Smooth muscle cell (in vitro differentiated cells): ENCODE measurements at regions not wholly inside any gene's neighbourhood (a gene's known extent, or its start where the extent isn't known, plus 50 kb on each side); places are given as distances from the start of the nearest gene placed in this dataset.
"Not testable (repeated sequence)": the region's sequence is repeated elsewhere in the genome, so short reads cannot be mapped to it uniquely, and the experiment has no call there.

ENCODE experiments used
- DNase-seq: peaks from one replicate; lab custom pipeline; 2025; ENCODE audit not compliant: unreplicated experiment; lab: John Stamatoyannopoulos, UW
- H2AFZ ChIP-seq: fragments of 200-600 bp; sonication (generic); 2 replicates; pipeline ENCODE4 v1.6.0; 2016; ENCODE audit warnings: antibody characterized with exemption, low read depth, mild to moderate bottlenecking
- H3F3A ChIP-seq: fragments of 200-600 bp; sonication (generic); 2 replicates; pipeline ENCODE4 v1.6.0; 2017; ENCODE audit warnings: antibody characterized with exemption, low read depth
- H3K27ac ChIP-seq: fragments of 200-600 bp; sonication (generic); 2 replicates; pipeline ENCODE4 v1.5.1; 2016; ENCODE audit warnings: low read depth, mild to moderate bottlenecking
- H3K27me3 ChIP-seq: fragments of 200-600 bp; sonication (generic); 2 replicates; pipeline ENCODE4 v1.6.1; 2016; ENCODE audit warnings: low read depth, mild to moderate bottlenecking
- H3K36me3 ChIP-seq: fragments of 200-600 bp; sonication (generic); 2 replicates; pipeline ENCODE4 v1.5.1; 2016; ENCODE audit warnings: low read depth
- H3K4me1 ChIP-seq: fragments of 200-600 bp; sonication (generic); 2 replicates; pipeline ENCODE4 v1.5.1; 2016; ENCODE audit warnings: low read depth
- H3K4me2 ChIP-seq: fragments of 200-600 bp; sonication (generic); 2 replicates; pipeline ENCODE4 v1.6.0; 2016; ENCODE audit warnings: mild to moderate bottlenecking
- H3K4me3 ChIP-seq: fragments of 200-600 bp; sonication (generic); 2 replicates; pipeline ENCODE4 v1.5.1; 2016; ENCODE audit warnings: mild to moderate bottlenecking
- H3K79me2 ChIP-seq: fragments of 200-600 bp; sonication (generic); 2 replicates; pipeline ENCODE4 v1.6.0; 2016; ENCODE audit warnings: low read depth, mild to moderate bottlenecking
- H3K9ac ChIP-seq: fragments of 200-600 bp; sonication (generic); 2 replicates; pipeline ENCODE4 v1.6.0; 2016; ENCODE audit warnings: low read depth
- H3K9me3 ChIP-seq: fragments of 200-600 bp; sonication (generic); replicated peaks from 2 replicates; pipeline ENCODE4 v1.5.1; 2016; ENCODE audit warnings: low read depth
- H4K20me1 ChIP-seq: fragments of 200-600 bp; sonication (generic); 2 replicates; pipeline ENCODE4 v1.6.0; 2016; ENCODE audit warnings: low read depth
- CTCF ChIP-seq: fragments of 200-600 bp; sonication (generic); IDR thresholded peaks from 2 replicates; pipeline ENCODE4 v1.5.1; 2017; ENCODE audit warnings: borderline replicate concordance, mild to moderate bottlenecking, antibody characterized with exemption; ENCODE audit not compliant: insufficient read depth, poor library complexity, severe bottlenecking
- WGBS: methylation state at CpG from one replicate; pipeline ENCODE4 v1.1.7; 2016; ENCODE audit warnings: low lambda C conversion rate; 5-methylcytosine and 5-hydroxymethylcytosine counted together

GRCh38 chr2:193461431-193461934 is 1266.8 kb upstream of the TMEFF2 start:
- Histone ChIP-seq H3K4me2 (no peak overlapping the region), H4K20me1 (no peaks in the 10 kb centered on the region), H3K27me3 (no peaks in the 10 kb centered on the region), H3K27ac (no peak overlapping the region), H2AFZ (no peak overlapping the region), H3K9ac (no peak overlapping the region), H3K4me3 (no peak overlapping the region), H3K36me3 (no peaks in the 10 kb centered on the region), H3K4me1 (no peaks in the 10 kb centered on the region), H3K9me3 (no peaks in the 10 kb centered on the region), H3F3A (no peaks in the 10 kb centered on the region), H3K79me2 (no peaks in the 10 kb centered on the region)
- DNase-seq: no peak
- no peak for TF ChIP-seq CTCF
- 93% methylated on average over 2 of the region's 2 CpGs for WGBS

- TF ChIP-seq CTCF: no peak
- no peak overlapping the region for H3K9ac ChIP-seq
- H3K4me3 ChIP-seq: no peak overlapping the region
- H3K4me2 ChIP-seq: no peak overlapping the region
- H3K27me3 ChIP-seq: no peaks in the 10 kb centered on the region
- H3K4me1 ChIP-seq: no peaks in the 10 kb centered on the region
- no peaks in the 10 kb centered on the region for H3F3A ChIP-seq
- 94% methylated on average over 2 of the region's 2 CpGs for WGBS
- H3K36me3 ChIP-seq: no peaks in the 10 kb centered on the region
- no peak overlapping the region for H2AFZ ChIP-seq
- H3K9me3 ChIP-seq: no peaks in the 10 kb centered on the region
- H4K20me1 ChIP-seq: no peaks in the 10 kb centered on the region
- H3K79me2 ChIP-seq: no peaks in the 10 kb centered on the region
- no peak overlapping the region for H3K27ac ChIP-seq
- no peak for DNase-seq
Measured at GRCh38 chr2:193446967-193447366, 1252.2 kb upstream of the TMEFF2 start.

GRCh38 chr2:193442293-193442692 is 1247.6 kb upstream of the TMEFF2 start:
- Histone ChIP-seq H3K4me2 (no peak overlapping the region), H3K36me3 (no peaks in the 10 kb centered on the region), H3K79me2 (no peaks in the 10 kb centered on the region), H3K9me3 (no peaks in the 10 kb centered on the region), H2AFZ (no peak overlapping the region), H3K4me3 (no peak overlapping the region), H3K27me3 (no peaks in the 10 kb centered on the region), H3K4me1 (no peaks in the 10 kb centered on the region), H3F3A (no peaks in the 10 kb centered on the region), H3K9ac (no peak overlapping the region), H4K20me1 (no peaks in the 10 kb centered on the region), H3K27ac (no peak overlapping the region)
- 87% methylated on average over 1 of the region's 1 CpG for WGBS
- no peak for DNase-seq
- no peak for TF ChIP-seq CTCF

- WGBS: 86% methylated on average over 3 of the region's 3 CpGs
- H3K4me1 ChIP-seq: no peaks in the 10 kb centered on the region
- no peaks in the 10 kb centered on the region for H3K79me2 ChIP-seq
- no peaks in the 10 kb centered on the region for H4K20me1 ChIP-seq
- H3K27me3 ChIP-seq: no peaks in the 10 kb centered on the region
- no peak overlapping the region for H3K4me2 ChIP-seq
- no peak overlapping the region for H3K27ac ChIP-seq
- H3F3A ChIP-seq: no peaks in the 10 kb centered on the region
- no peak overlapping the region for H2AFZ ChIP-seq
- no peaks in the 10 kb centered on the region for H3K9me3 ChIP-seq
- no peaks in the 10 kb centered on the region for H3K36me3 ChIP-seq
- no peak overlapping the region for H3K4me3 ChIP-seq
- no peak overlapping the region for H3K9ac ChIP-seq
- no peak for DNase-seq
- no peak for TF ChIP-seq CTCF
Measured at GRCh38 chr2:193428336-193428818, 1233.6 kb upstream of the TMEFF2 start.

- DNase-seq, H3K9ac ChIP-seq, H3K4me2 ChIP-seq, H3K36me3 ChIP-seq, H2AFZ ChIP-seq, H3K4me3 ChIP-seq, H4K20me1 ChIP-seq, H3K79me2 ChIP-seq, H3K27ac ChIP-seq, H3K4me1 ChIP-seq, H3K9me3 ChIP-seq, H3F3A ChIP-seq, H3K27me3 ChIP-seq: not testable (repeated sequence)
- 94% methylated on average over 5 of the region's 5 CpGs for WGBS
Measured at GRCh38 chr2:193412368-193412767, 1217.6 kb upstream of the TMEFF2 start.
